ENCODE measurements at regions not wholly inside any gene's neighbourhood (a gene's known extent, or its start where the extent isn't known, plus 50 kb on each side); places are given as distances from the start of the nearest gene placed in this dataset.

DNA sequence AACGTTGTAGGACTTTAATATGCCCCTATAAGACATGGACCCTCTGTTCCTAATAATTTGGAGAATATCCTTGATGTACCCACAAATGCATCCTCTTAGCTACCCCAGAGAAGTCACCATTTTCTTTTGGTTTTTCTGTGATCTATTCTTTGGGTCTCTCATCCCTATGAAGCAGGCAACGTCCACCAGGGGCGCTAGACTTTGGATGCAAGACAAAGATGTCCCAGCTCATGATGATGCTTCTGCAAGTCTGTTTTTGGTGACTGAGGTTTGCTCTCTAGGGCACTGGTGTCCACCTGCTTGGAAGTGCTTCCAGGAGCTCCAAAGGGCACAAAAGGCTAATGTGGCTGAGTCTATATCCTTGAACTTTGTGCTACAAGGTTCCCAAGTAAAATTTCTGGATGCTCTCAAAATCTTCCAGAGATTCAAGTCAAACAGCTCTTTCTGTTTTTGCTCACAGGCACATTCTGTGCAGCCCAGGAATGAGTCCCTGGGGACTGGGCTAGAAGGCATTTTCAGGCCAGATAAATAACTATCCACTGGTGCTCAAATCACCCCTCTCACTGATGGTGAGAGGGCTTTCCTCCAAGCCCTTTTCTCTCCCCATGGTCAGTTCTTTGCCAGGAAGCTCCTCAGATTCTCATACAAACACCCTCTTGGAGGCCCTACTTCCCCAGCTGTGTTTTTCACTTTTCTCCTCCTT is 166.4 kb downstream of the C7orf25 start:
- TF ChIP-seq, protein P1, sequence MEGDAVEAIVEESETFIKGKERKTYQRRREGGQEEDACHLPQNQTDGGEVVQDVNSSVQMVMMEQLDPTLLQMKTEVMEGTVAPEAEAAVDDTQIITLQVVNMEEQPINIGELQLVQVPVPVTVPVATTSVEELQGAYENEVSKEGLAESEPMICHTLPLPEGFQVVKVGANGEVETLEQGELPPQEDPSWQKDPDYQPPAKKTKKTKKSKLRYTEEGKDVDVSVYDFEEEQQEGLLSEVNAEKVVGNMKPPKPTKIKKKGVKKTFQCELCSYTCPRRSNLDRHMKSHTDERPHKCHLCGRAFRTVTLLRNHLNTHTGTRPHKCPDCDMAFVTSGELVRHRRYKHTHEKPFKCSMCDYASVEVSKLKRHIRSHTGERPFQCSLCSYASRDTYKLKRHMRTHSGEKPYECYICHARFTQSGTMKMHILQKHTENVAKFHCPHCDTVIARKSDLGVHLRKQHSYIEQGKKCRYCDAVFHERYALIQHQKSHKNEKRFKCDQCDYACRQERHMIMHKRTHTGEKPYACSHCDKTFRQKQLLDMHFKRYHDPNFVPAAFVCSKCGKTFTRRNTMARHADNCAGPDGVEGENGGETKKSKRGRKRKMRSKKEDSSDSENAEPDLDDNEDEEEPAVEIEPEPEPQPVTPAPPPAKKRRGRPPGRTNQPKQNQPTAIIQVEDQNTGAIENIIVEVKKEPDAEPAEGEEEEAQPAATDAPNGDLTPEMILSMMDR (IDR thresholded peaks at IDR 0.05), result peak; percentile 23 to 60 (median 37)
- no peak for TF ChIP-seq POLR2A (IDR thresholded peaks at IDR 0.05)

Measured in heart left ventricle (tissue), 13 donors.